ENCODE measurements at regions not wholly inside any gene's neighbourhood (a gene's known extent, or its start where the extent isn't known, plus 50 kb on each side); places are given as distances from the start of the nearest gene placed in this dataset.

DNA sequence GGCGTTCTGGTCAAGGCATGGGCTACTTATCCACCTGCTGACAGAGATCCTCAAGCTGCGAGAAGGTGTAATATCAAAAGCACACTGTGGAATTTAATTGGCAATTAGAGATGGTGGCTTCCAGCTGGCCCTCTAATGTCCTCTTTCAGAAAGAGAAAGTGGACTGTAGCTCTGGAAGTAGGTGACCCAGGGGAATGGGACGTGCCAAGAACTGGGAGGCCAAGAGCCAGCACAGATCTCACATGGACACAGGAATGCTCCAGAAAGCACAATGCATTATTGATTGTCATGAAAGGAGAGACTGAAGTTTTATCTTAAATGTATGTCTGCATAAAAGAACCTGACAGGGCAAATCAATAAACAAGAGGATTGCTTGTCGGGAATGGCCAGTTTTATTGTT, 198.6 kb upstream of the CDH4 start:
- Histone ChIP-seq H3K4me1 (no peaks in the 10 kb centered on the region), H3K36me3 (no peaks in the 10 kb centered on the region), H3K27ac (replicated peaks) (no peak overlapping the region), H3K9me3 (replicated peaks) (peaks cover 4% of the 10 kb centered on the region), H3K27me3 (ENCODE audit: low read depth) (peaks cover 43% of the 10 kb centered on the region), H3K4me3 (no peak overlapping the region)
- no peak for DNase-seq
- intact Hi-C loops (cut with micrococcal nuclease): no loop called here
- TF ChIP-seq, protein P1, sequence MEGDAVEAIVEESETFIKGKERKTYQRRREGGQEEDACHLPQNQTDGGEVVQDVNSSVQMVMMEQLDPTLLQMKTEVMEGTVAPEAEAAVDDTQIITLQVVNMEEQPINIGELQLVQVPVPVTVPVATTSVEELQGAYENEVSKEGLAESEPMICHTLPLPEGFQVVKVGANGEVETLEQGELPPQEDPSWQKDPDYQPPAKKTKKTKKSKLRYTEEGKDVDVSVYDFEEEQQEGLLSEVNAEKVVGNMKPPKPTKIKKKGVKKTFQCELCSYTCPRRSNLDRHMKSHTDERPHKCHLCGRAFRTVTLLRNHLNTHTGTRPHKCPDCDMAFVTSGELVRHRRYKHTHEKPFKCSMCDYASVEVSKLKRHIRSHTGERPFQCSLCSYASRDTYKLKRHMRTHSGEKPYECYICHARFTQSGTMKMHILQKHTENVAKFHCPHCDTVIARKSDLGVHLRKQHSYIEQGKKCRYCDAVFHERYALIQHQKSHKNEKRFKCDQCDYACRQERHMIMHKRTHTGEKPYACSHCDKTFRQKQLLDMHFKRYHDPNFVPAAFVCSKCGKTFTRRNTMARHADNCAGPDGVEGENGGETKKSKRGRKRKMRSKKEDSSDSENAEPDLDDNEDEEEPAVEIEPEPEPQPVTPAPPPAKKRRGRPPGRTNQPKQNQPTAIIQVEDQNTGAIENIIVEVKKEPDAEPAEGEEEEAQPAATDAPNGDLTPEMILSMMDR (IDR thresholded peaks at IDR 0.05; ENCODE audit: borderline replicate concordance): no peak

- intact Hi-C loops (cut with micrococcal nuclease): no loop called here
- TF ChIP-seq, protein P1 (IDR thresholded peaks at IDR 0.05; ENCODE audit: borderline replicate concordance): no peak
- DNase-seq: no peak
These were observed 198.2 kb upstream of the CDH4 start for GRCh38 chr20:61053889-61054288.

GRCh38 chr20:61054411-61054810, 197.7 kb upstream of the CDH4 start:
- DNase-seq: no peak
- Histone ChIP-seq H3K4me1 (no peaks in the 10 kb centered on the region), H3K36me3 (no peaks in the 10 kb centered on the region)

More at GRCh38 chr20:61053889-61054288, 198.2 kb upstream of the CDH4 start:
- Histone ChIP-seq H3K27me3 (ENCODE audit: low read depth) (peaks cover 39% of the 10 kb centered on the region), H3K4me3 (no peak overlapping the region), H3K4me1 (no peaks in the 10 kb centered on the region), H3K27ac (replicated peaks) (no peak overlapping the region), H3K9me3 (replicated peaks) (peaks cover under 1% of the 10 kb centered on the region), H3K36me3 (no peaks in the 10 kb centered on the region)

GRCh38 chr20:61055180-61056010, 196.7 kb upstream of the CDH4 start:
- H3K36me3 ChIP-seq: no peaks in the 10 kb centered on the region
- TF ChIP-seq, protein P1 (IDR thresholded peaks at IDR 0.05; ENCODE audit: borderline replicate concordance): no peak
- intact Hi-C loops (cut with micrococcal nuclease): no loop called here
- H3K27ac ChIP-seq (replicated peaks): no peak overlapping the region
- H3K27me3 ChIP-seq (ENCODE audit: low read depth): peaks cover 34% of the 10 kb centered on the region
- no peaks in the 10 kb centered on the region for H3K4me1 ChIP-seq
- DNase-seq: no peak
- H3K9me3 ChIP-seq (replicated peaks): no peaks in the 10 kb centered on the region
- H3K4me3 ChIP-seq: no peak overlapping the region

More at GRCh38 chr20:61054411-61054810, 197.7 kb upstream of the CDH4 start:
- peaks cover 41% of the 10 kb centered on the region for H3K27me3 ChIP-seq (ENCODE audit: low read depth)
- TF ChIP-seq, protein P1 (IDR thresholded peaks at IDR 0.05; ENCODE audit: borderline replicate concordance): no peak
- no peak overlapping the region for H3K27ac ChIP-seq (replicated peaks)
- intact Hi-C loops (cut with micrococcal nuclease): no loop called here
- H3K4me3 ChIP-seq: no peak overlapping the region
- H3K9me3 ChIP-seq (replicated peaks): no peaks in the 10 kb centered on the region

- H3K9me3 ChIP-seq (replicated peaks): no peaks in the 10 kb centered on the region
- H3K4me1 ChIP-seq: no peaks in the 10 kb centered on the region
- TF ChIP-seq, protein P1 (IDR thresholded peaks at IDR 0.05; ENCODE audit: borderline replicate concordance): no peak
- H3K27ac ChIP-seq (replicated peaks): no peak overlapping the region
- H3K27me3 ChIP-seq (ENCODE audit: low read depth): peaks cover 35% of the 10 kb centered on the region
- no peak overlapping the region for H3K4me3 ChIP-seq
- H3K36me3 ChIP-seq: no peaks in the 10 kb centered on the region
- no peak for DNase-seq
- intact Hi-C loops (cut with micrococcal nuclease): no loop called here
These were observed 195.9 kb upstream of the CDH4 start for GRCh38 chr20:61056116-61056515.
